ENCODE measurements at regions not wholly inside any gene's neighbourhood (a gene's known extent, or its start where the extent isn't known, plus 50 kb on each side); places are given as distances from the start of the nearest gene placed in this dataset.

DNA sequence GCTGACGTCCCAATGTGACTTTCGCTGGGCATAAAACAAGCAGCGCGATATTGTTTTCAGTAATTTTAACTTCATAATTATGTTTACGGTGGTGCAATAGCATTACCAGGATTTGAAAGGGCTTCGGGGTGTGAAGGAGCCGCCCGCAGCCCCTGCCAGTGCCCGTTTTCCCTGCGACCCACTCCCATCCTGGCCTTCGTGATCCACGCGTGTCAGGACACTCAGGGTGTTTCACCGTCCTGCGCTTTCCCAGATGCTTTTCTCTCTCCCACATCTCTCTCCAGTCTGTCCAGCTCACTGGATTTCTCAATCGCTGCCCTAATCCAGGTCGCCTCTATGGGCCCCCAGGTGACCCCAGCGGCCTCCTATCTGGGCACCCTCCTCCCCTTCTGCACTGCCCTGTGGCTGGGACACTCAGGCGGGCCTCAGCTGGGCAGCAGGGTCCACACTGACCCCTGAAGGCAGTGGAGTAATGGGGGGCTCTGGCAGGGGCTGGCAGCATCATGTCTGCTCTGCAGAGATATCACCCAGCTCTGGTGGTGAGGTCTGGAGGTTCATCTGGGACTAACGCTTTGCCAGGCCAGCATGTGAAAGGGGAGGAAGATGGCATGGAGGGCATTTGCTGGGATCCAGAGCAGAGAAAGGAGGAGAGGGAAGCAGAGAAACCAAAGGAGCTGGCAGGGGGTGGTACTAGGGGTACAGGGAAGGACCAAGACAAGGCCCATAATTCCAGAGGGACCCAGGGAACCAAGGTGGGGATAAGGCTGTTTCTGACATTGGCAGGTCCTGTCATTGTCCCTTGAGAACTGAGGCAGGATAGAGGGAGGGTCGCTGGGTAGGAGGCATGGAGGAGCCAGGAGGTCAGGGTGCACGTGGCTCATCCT, 622.8 kb downstream of the BRD1 start:
- in situ Hi-C loops (cut with HindIII; ENCODE audit: low pct_unique_long_range_greater_than_20kb, low sequenced_read_pairs) (no loop called here), intact Hi-C loops (cut with micrococcal nuclease; ENCODE audit: unreplicated experiment) (no loop called here)
- Histone ChIP-seq H3K9me3 (ENCODE audit: control insufficient read depth, insufficient read depth, low read depth, low read length) (no peaks in the 10 kb centered on the region), H3K4me1 (ENCODE audit: control insufficient read depth, insufficient read depth, low read length) (no peaks in the 10 kb centered on the region), H3K4me3 (ENCODE audit: low read depth in 2 of 2, low read length in 2 of 2) (no peak overlapping the region), H3K27me3 (ENCODE audit: control insufficient read depth, insufficient read depth, low read length) (peaks cover 2% of the 10 kb centered on the region; the same call in 1 of the 2 replicates), H3K36me3 (ENCODE audit: control insufficient read depth, insufficient read depth, low read length) (no peaks in the 10 kb centered on the region), H3K27ac (ENCODE audit: low read length) (no peak overlapping the region)
- TF ChIP-seq TCF7L2 (IDR thresholded peaks at IDR 0.05; ENCODE audit: low read depth, low read length) (no peak), POLR2AphosphoS5 (IDR thresholded peaks at IDR 0.05; ENCODE audit: low read depth, low read length) (no peak), SIN3A (IDR thresholded peaks at IDR 0.05; ENCODE audit: borderline replicate concordance, insufficient read depth, low read depth, low read length) (no peak)
- TF ChIP-seq, protein P1, sequence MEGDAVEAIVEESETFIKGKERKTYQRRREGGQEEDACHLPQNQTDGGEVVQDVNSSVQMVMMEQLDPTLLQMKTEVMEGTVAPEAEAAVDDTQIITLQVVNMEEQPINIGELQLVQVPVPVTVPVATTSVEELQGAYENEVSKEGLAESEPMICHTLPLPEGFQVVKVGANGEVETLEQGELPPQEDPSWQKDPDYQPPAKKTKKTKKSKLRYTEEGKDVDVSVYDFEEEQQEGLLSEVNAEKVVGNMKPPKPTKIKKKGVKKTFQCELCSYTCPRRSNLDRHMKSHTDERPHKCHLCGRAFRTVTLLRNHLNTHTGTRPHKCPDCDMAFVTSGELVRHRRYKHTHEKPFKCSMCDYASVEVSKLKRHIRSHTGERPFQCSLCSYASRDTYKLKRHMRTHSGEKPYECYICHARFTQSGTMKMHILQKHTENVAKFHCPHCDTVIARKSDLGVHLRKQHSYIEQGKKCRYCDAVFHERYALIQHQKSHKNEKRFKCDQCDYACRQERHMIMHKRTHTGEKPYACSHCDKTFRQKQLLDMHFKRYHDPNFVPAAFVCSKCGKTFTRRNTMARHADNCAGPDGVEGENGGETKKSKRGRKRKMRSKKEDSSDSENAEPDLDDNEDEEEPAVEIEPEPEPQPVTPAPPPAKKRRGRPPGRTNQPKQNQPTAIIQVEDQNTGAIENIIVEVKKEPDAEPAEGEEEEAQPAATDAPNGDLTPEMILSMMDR (IDR thresholded peaks at IDR 0.05): no peak
- TF ChIP-seq, protein P2, sequence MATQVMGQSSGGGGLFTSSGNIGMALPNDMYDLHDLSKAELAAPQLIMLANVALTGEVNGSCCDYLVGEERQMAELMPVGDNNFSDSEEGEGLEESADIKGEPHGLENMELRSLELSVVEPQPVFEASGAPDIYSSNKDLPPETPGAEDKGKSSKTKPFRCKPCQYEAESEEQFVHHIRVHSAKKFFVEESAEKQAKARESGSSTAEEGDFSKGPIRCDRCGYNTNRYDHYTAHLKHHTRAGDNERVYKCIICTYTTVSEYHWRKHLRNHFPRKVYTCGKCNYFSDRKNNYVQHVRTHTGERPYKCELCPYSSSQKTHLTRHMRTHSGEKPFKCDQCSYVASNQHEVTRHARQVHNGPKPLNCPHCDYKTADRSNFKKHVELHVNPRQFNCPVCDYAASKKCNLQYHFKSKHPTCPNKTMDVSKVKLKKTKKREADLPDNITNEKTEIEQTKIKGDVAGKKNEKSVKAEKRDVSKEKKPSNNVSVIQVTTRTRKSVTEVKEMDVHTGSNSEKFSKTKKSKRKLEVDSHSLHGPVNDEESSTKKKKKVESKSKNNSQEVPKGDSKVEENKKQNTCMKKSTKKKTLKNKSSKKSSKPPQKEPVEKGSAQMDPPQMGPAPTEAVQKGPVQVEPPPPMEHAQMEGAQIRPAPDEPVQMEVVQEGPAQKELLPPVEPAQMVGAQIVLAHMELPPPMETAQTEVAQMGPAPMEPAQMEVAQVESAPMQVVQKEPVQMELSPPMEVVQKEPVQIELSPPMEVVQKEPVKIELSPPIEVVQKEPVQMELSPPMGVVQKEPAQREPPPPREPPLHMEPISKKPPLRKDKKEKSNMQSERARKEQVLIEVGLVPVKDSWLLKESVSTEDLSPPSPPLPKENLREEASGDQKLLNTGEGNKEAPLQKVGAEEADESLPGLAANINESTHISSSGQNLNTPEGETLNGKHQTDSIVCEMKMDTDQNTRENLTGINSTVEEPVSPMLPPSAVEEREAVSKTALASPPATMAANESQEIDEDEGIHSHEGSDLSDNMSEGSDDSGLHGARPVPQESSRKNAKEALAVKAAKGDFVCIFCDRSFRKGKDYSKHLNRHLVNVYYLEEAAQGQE (IDR thresholded peaks at IDR 0.05; ENCODE audit: insufficient read depth in 1 of 2, low read depth in 2 of 2, low read length in 1 of 2): no peak
- ATAC-seq (no peak), DNase-seq (ENCODE audit: low read depth, low spot score) (no peak)
- ChIA-PET CTCF (no interaction called here), POLR2A (no interaction called here)
- no TSS peak for BruUV-seq (replicated peaks)

GRCh38 chr22:49203859-49204598, 623.6 kb downstream of the BRD1 start:
- in situ Hi-C loops (cut with HindIII; ENCODE audit: low pct_unique_long_range_greater_than_20kb, low sequenced_read_pairs): no loop called here
- CTCF ChIA-PET: no interaction called here
- ATAC-seq (no peak), DNase-seq (ENCODE audit: low read depth, low spot score) (no peak)
- no TSS peak for BruUV-seq (replicated peaks)
- H3K4me1 ChIP-seq (ENCODE audit: control insufficient read depth, insufficient read depth, low read length): no peaks in the 10 kb centered on the region
- H3K27ac ChIP-seq (ENCODE audit: low read length): no peak overlapping the region
- no peaks in the 10 kb centered on the region for H3K36me3 ChIP-seq (ENCODE audit: control insufficient read depth, insufficient read depth, low read length)
- H3K27me3 ChIP-seq (ENCODE audit: control insufficient read depth, insufficient read depth, low read length): peaks cover 2% of the 10 kb centered on the region; the same call in 1 of the 2 replicates
- no peak overlapping the region for H3K4me3 ChIP-seq (ENCODE audit: low read depth in 2 of 2, low read length in 2 of 2)
- POLR2A ChIA-PET: no interaction called here
- H3K9me3 ChIP-seq (ENCODE audit: control insufficient read depth, insufficient read depth, low read depth, low read length): no peaks in the 10 kb centered on the region
- intact Hi-C loops (cut with micrococcal nuclease; ENCODE audit: unreplicated experiment): no loop called here
- TF ChIP-seq, protein P2 (IDR thresholded peaks at IDR 0.05; ENCODE audit: insufficient read depth in 1 of 2, low read depth in 2 of 2, low read length in 1 of 2): no peak
- TF ChIP-seq, protein P1 (IDR thresholded peaks at IDR 0.05): no peak
- TF ChIP-seq TCF7L2 (IDR thresholded peaks at IDR 0.05; ENCODE audit: low read depth, low read length): no peak
- no peak for TF ChIP-seq POLR2AphosphoS5 (IDR thresholded peaks at IDR 0.05; ENCODE audit: low read depth, low read length)
- TF ChIP-seq SIN3A (IDR thresholded peaks at IDR 0.05; ENCODE audit: borderline replicate concordance, insufficient read depth, low read depth, low read length): no peak

All from Panc1 (cell line).